HL-60/S4 treated with retinoic acid at 250 ng/mL for 4 days and 3 days (cell line): ENCODE measurements at regions not wholly inside any gene's neighbourhood (a gene's known extent, or its start where the extent isn't known, plus 50 kb on each side); places are given as distances from the start of the nearest gene placed in this dataset.
"Not testable (repeated sequence)": the region's sequence is repeated elsewhere in the genome, so short reads cannot be mapped to it uniquely, and the experiment has no call there.

Experiments used
- in situ Hi-C: fragments of 300-500 bp; cut with MboI; formaldehyde crosslinking; loops from 2 replicates; pipeline ENCODE4 v1.7.0; 2022; ENCODE audit warnings: low sequenced_read_pairs

GRCh38 chr10:4645836-4646235, 180.2 kb upstream of the AKR1E2 start:
- in situ Hi-C loops, result no loop called here

DNA sequence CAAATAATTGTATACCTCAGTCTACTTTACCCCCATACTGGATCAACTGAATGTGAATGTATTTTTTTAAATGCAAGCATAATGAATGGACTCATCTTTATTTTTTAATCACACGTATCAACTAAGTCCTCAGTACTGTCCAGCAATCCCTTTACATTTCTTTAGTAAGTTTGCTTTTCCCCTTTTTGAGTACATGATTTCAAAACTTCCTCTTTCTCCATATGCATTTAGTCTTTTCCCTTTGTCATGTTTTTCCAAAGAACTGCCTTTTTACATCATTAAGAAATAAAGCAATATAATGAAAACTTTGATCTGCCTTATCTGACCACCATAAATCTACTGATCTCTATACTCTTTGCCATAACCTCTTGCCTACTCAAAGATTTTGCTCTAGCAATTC, 182.5 kb upstream of the AKR1E2 start:
- in situ Hi-C loops, result no loop called here

DNA sequence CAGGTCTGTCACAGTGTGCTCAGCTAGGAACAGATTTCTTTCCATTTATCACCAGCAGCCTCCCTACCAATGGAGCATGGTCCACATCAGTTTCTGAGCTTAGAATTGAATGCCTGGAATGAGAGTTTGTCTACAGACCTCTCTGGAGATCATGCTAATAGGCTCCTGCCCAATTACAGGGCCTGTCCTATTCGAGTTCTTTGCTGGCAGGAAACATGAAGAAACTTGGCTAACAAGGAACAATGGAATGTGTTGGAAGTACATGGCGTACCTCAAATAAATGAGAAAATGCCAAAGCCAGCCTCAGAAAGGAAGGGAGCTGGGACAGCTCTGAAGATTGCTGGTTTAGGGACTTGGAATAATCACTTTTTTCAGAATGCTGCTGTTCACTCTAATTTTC, 186.0 kb upstream of the AKR1E2 start:
- in situ Hi-C loops, result no loop called here

GRCh38 chr10:4638099-4638498, 187.9 kb upstream of the AKR1E2 start:
- in situ Hi-C loops, result no loop called here

DNA sequence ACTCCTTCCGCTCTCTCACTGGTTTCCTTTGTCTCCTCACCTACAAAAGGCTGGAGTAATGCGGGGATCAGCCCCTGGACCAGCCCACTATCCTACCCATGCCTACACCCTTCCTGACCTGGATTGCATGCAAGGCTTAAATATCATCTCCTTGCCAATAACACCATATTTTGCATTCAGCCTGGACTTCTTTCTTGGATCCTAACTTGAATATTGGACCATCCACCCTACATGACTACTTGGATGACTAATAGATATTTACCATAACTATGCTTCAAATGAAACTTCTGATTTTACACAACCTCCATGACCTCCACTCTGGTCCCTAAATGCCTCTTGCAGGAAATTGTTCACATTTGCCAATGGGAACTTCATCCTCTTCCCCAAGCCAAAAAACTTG, 188.3 kb upstream of the AKR1E2 start:
- in situ Hi-C loops, result no loop called here

- in situ Hi-C loops, result no loop called here
Observed at GRCh38 chr10:4635883-4636282, 190.1 kb upstream of the AKR1E2 start.

- in situ Hi-C loops, result no loop called here
Observed at GRCh38 chr10:4635388-4635787, 190.6 kb upstream of the AKR1E2 start.

GRCh38 chr10:4633776-4634175, 192.2 kb upstream of the AKR1E2 start:
- in situ Hi-C loops, result no loop called here

DNA sequence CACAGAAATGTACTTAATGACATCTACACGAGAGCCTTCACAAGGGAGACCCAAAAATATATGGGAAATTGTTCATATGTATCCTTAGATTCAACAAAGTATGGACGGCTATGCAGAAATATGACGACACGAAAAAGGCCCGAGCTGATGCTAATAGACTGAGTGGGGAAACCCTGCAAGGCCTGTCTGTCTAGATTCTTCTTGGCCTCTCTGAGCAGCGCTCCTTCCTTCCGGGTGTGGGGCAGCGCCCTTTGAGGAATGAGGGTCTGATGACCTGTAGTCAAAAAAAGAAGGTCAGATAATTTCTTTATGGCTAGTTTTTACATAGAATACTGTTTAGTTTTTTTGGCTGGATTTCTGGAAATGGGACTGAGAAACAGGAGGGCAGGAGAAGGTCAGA, 192.8 kb upstream of the AKR1E2 start:
- in situ Hi-C loops, result no loop called here

- in situ Hi-C loops, result no loop called here
Observed at GRCh38 chr10:4632757-4633156, 193.2 kb upstream of the AKR1E2 start.

DNA sequence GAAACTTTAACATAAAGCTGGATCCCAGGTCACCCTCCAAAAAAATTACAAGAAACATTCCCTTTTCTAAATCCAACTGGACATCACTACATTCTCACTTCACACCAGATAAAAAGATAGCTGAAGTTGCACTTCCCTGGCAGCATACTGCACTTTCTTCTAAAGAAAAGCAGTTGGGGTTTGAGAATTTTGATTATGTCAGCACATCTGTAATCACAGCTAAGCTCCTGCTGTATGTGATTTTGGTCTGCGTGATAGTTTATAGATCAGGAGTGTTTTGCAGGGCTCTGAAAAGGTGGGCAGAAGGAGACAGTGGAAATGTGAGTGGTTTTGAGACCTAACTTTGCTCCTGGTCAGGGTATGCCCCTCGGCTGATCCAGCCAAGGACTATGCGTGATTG, 199.1 kb upstream of the AKR1E2 start:
- in situ Hi-C loops, result no loop called here

DNA sequence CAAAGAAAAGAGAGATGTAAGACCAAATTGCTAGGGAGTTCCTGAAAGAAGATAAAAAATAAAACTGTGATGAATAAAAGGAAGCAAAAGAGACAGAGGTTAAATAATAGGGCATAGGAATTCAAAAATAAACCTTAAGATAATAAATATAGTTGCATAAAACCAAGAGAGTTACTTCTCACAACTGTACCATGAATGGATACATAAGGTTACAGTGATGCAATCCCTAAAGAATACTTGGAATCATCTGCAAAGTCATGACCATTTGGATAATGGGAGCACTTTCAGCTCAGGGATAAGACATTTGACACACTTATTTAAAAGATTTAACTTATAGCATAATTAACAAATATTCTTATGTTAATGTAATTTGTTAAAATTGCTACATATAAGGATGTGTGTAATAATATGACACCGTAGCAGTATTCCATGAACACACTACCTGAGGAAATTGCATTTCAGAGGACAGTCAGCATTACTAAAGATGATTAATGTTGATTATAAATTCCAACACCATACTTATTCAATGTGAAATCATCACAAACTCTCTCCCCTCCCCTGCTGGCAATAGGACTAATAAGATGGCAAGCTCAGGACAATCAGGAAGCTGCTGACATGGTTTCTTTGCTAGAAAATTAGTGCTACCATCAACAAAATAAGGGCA, 202.1 kb upstream of the AKR1E2 start:
- in situ Hi-C loops, result no loop called here

GRCh38 chr10:4623200-4623599, 202.8 kb upstream of the AKR1E2 start:
- in situ Hi-C loops, result no loop called here

DNA sequence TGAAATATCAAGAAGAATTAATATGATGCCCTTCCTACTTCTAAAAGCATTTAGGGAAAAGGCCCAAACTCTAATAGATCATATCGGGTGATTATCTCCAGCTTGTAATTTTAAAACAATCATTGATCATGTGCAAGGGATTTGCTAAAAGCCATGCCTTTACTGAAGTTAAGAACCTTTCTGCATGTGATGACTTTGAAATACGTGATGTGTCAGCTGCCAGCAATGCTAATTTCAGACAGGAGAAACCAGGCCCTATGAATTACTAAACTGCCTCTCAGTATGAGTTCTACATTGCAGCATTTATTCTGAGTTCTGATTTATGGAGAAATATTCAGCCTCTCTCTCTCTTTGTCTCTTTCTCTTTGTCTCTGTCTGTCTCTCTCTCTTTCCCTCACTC, 203.6 kb upstream of the AKR1E2 start:
- in situ Hi-C loops, result no loop called here

DNA sequence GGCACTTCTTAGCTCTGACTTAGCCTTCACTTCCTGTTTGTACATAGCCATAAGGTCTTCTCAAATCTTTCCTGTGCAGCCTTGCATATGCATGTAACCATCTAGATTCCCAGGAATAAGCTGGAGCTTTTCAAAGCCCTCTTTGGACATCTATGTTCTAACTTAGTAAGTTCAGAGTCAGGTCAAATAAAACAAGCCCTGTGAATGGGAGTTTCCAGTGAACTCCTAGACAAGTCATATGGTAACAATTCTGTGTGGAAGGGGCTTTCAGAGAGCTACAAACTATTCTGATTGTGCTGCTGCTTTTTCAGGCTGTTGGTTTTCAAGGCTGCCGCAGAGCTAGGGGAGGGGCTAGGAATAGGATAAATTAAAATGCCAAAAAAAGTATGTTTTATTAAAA, 208.4 kb upstream of the AKR1E2 start:
- in situ Hi-C loops, result no loop called here

- in situ Hi-C loops, result no loop called here
Observed at GRCh38 chr10:4615042-4615441, 211.0 kb upstream of the AKR1E2 start.

DNA sequence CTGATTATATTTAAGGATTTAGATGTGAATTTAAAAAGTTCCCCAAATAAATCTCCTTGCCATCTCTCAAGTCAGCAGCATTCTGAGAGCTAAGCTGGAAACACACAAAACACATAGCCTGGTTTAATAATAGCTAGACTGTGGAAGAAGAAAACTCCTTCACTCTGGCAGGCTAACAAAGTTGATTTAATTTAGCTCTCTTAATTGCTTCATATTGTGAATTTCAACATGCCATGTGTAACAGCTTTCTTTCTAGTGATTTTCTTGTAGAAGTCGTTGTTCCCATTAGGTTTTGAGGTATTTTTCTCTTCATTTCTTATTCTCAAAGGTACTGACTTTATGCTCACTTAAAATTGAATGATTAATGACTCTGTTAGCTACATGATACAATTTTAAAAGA, 216.8 kb upstream of the AKR1E2 start:
- in situ Hi-C loops, result no loop called here

- in situ Hi-C loops, result no loop called here
Observed at GRCh38 chr10:4607681-4608080, 218.3 kb upstream of the AKR1E2 start.

- in situ Hi-C loops, result no loop called here
Observed at GRCh38 chr10:4606856-4607636, 219.0 kb upstream of the AKR1E2 start.

GRCh38 chr10:4602764-4603491, 223.1 kb upstream of the AKR1E2 start:
- in situ Hi-C loops, result no loop called here

- in situ Hi-C loops, result no loop called here
Observed at GRCh38 chr10:4599471-4599870, 226.5 kb upstream of the AKR1E2 start.

DNA sequence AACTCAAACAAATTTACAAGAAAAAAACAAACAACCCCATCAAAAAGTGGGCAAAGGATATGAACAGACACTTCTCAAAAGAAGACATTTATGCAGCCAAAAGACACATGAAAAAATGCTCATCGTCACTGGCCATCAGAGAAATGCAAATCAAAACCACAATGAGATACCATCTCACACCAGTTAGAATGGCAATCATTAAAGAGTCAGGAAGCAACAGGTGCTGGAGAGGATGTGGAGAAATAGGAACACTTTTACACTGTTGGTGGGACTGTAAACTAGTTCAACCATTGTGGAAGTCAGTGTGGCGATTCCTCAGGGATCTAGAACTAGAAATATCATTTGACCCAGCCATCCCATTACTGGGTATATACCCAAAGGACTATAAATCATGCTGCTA, 228.1 kb upstream of the AKR1E2 start:
- in situ Hi-C loops, result not testable (repeated sequence)
